ENCODE measurements at regions not wholly inside any gene's neighbourhood (a gene's known extent, or its start where the extent isn't known, plus 50 kb on each side); places are given as distances from the start of the nearest gene placed in this dataset.

- Histone ChIP-seq H3K27me3 (no peaks in the 10 kb centered on the region), H3K4me1 (no peaks in the 10 kb centered on the region), H3K27ac (no peak overlapping the region), H3K4me3 (no peak overlapping the region), H3K9me3 (no peaks in the 10 kb centered on the region), H3K36me3 (no peaks in the 10 kb centered on the region)
- TF ChIP-seq, protein P1, sequence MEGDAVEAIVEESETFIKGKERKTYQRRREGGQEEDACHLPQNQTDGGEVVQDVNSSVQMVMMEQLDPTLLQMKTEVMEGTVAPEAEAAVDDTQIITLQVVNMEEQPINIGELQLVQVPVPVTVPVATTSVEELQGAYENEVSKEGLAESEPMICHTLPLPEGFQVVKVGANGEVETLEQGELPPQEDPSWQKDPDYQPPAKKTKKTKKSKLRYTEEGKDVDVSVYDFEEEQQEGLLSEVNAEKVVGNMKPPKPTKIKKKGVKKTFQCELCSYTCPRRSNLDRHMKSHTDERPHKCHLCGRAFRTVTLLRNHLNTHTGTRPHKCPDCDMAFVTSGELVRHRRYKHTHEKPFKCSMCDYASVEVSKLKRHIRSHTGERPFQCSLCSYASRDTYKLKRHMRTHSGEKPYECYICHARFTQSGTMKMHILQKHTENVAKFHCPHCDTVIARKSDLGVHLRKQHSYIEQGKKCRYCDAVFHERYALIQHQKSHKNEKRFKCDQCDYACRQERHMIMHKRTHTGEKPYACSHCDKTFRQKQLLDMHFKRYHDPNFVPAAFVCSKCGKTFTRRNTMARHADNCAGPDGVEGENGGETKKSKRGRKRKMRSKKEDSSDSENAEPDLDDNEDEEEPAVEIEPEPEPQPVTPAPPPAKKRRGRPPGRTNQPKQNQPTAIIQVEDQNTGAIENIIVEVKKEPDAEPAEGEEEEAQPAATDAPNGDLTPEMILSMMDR (IDR thresholded peaks at IDR 0.05), result no peak
- WGBS (ENCODE audit: insufficient coverage, low coverage, low lambda C conversion rate, missing lambda C conversion rate), result 30% methylated on average over 3 of the region's 3 CpGs
- intact Hi-C loops (cut with DNase I), result no loop called here
- DNase-seq (no peak), ATAC-seq (no peak)
These were observed 1441.0 kb downstream of the BRINP3 start for GRCh38 chr1:189036628-189037027.

GRCh38 chr1:189046127-189046526 lies 1431.5 kb downstream of the BRINP3 start:
- Histone ChIP-seq H3K4me3 (no peak overlapping the region), H3K27ac (no peak overlapping the region), H3K27me3 (no peaks in the 10 kb centered on the region), H3K9me3 (no peaks in the 10 kb centered on the region), H3K36me3 (no peaks in the 10 kb centered on the region), H3K4me1 (no peaks in the 10 kb centered on the region)
- TF ChIP-seq, protein P1 (IDR thresholded peaks at IDR 0.05), result no peak
- TF ChIP-seq POLR2A (IDR thresholded peaks at IDR 0.05), result no peak
- intact Hi-C loops (cut with DNase I), result no loop called here
- DNase-seq, result no peak
- no peak for ATAC-seq
- WGBS (ENCODE audit: insufficient coverage, low coverage, low lambda C conversion rate, missing lambda C conversion rate), result 21% methylated on average over 2 of the region's 2 CpGs

- ATAC-seq, result no peak
- H3K36me3 ChIP-seq, result no peaks in the 10 kb centered on the region
- TF ChIP-seq, protein P1 (IDR thresholded peaks at IDR 0.05), result no peak
- no peak for TF ChIP-seq POLR2A (IDR thresholded peaks at IDR 0.05)
These were observed 1392.9 kb downstream of the BRINP3 start for GRCh38 chr1:189084811-189085210.

DNA sequence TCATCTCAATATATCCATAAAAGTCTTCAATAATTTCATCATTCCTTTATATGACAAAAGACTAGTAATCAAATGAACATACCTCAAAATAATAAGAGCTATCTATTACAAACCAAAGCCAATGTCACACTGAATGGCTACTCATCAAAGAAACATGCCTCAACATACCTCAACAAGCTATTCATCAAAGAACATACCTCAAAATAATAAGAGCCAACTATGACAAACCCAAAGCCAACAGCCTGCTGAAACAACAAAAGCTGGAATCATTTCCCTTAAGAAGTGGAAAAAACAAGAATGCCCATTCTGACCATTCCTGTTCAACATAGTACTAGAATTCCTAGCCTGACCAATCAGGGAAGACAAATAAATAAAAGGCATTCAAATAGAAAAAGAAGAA lies 1373.7 kb downstream of the BRINP3 start:
- no peaks in the 10 kb centered on the region for H3K36me3 ChIP-seq
- no peaks in the 10 kb centered on the region for H3K9me3 ChIP-seq
- H3K4me3 ChIP-seq, result no peak overlapping the region
- no peak overlapping the region for H3K27ac ChIP-seq
- no peaks in the 10 kb centered on the region for H3K27me3 ChIP-seq
- TF ChIP-seq POLR2A (IDR thresholded peaks at IDR 0.05), result no peak
- no peak for ATAC-seq
- DNase-seq, result no peak
- intact Hi-C loops (cut with DNase I), result no loop called here
- no peaks in the 10 kb centered on the region for H3K4me1 ChIP-seq

More at GRCh38 chr1:189084811-189085210, 1392.9 kb downstream of the BRINP3 start:
- WGBS (ENCODE audit: insufficient coverage, low coverage, low lambda C conversion rate, missing lambda C conversion rate), result 10% methylated on average over 2 of the region's 2 CpGs
- no peaks in the 10 kb centered on the region for H3K27me3 ChIP-seq
- no peak overlapping the region for H3K4me3 ChIP-seq
- H3K4me1 ChIP-seq, result no peaks in the 10 kb centered on the region
- H3K27ac ChIP-seq, result no peak overlapping the region
- intact Hi-C loops (cut with DNase I), result no loop called here
- H3K9me3 ChIP-seq, result no peaks in the 10 kb centered on the region
- no peak for DNase-seq

GRCh38 chr1:189117072-189117770 lies 1360.4 kb downstream of the BRINP3 start:
- 34% methylated on average over 4 of the region's 4 CpGs for WGBS (ENCODE audit: insufficient coverage, low coverage, low lambda C conversion rate, missing lambda C conversion rate)
- intact Hi-C loops (cut with DNase I), result no loop called here
- TF ChIP-seq, protein P1 (IDR thresholded peaks at IDR 0.05), result no peak
- TF ChIP-seq POLR2A (IDR thresholded peaks at IDR 0.05), result no peak
- Histone ChIP-seq H3K36me3 (no peaks in the 10 kb centered on the region), H3K27me3 (no peaks in the 10 kb centered on the region), H3K9me3 (no peaks in the 10 kb centered on the region), H3K4me1 (no peaks in the 10 kb centered on the region), H3K27ac (no peak overlapping the region), H3K4me3 (no peak overlapping the region)
- ATAC-seq, result no peak
- no peak for DNase-seq

Measured in right lobe of liver (tissue), 6 donors.